ENCODE measurements at regions not wholly inside any gene's neighbourhood (a gene's known extent, or its start where the extent isn't known, plus 50 kb on each side); places are given as distances from the start of the nearest gene placed in this dataset.

GRCh38 chr2:136219963-136220362, 102.0 kb upstream of the CXCR4 start:
- DNase-seq (ENCODE audit: low read depth, low spot score), result no peak
- H3K4me3 ChIP-seq (ENCODE audit: low read depth, low read length), result no peak overlapping the region
- in situ Hi-C loops (cut with HindIII; ENCODE audit: low sequenced_read_pairs), result no loop called here
- no peak for TF ChIP-seq CTCF (IDR thresholded peaks at IDR 0.05; ENCODE audit: low read depth, low read length)

DNA sequence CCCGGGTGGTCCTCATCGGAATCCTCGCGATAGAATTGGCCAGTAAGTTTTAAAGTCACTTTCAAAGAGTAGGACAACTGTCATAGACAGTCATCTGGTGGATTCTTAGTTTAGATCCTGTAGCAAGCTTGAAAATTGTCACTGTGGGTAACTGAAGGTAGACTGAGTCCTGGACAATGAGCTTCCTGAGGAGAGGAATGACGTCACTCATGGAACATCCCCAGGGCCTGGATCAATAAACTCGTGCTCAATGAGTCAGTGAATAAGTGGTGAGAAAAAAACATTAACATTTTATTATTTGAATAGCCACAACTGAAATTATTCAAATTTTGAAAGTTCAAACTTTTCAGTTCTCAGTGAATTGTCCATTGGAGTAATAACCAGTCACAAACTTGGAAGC, 101.4 kb upstream of the CXCR4 start:
- no peak overlapping the region for H3K4me3 ChIP-seq (ENCODE audit: low read depth, low read length)
- DNase-seq (ENCODE audit: low read depth, low spot score), result no peak
- no peak for TF ChIP-seq CTCF (IDR thresholded peaks at IDR 0.05; ENCODE audit: low read depth, low read length)
- in situ Hi-C loops (cut with HindIII; ENCODE audit: low sequenced_read_pairs), result no loop called here

GRCh38 chr2:136217996-136218395, 100.0 kb upstream of the CXCR4 start:
- in situ Hi-C loops (cut with HindIII; ENCODE audit: low sequenced_read_pairs), result no loop called here
- TF ChIP-seq CTCF (IDR thresholded peaks at IDR 0.05; ENCODE audit: low read depth, low read length), result no peak
- no peak overlapping the region for H3K4me3 ChIP-seq (ENCODE audit: low read depth, low read length)
- no peak for DNase-seq (ENCODE audit: low read depth, low spot score)

GRCh38 chr2:136215908-136216472, 98.0 kb upstream of the CXCR4 start:
- DNase-seq (ENCODE audit: low read depth, low spot score), result no peak
- in situ Hi-C loops (cut with HindIII; ENCODE audit: low sequenced_read_pairs), result no loop called here
- no peak for TF ChIP-seq CTCF (IDR thresholded peaks at IDR 0.05; ENCODE audit: low read depth, low read length)
- H3K4me3 ChIP-seq (ENCODE audit: low read depth, low read length), result no peak overlapping the region

- no peak for TF ChIP-seq CTCF (IDR thresholded peaks at IDR 0.05; ENCODE audit: low read depth, low read length)
- no peak for DNase-seq (ENCODE audit: low read depth, low spot score)
- in situ Hi-C loops (cut with HindIII; ENCODE audit: low sequenced_read_pairs), result no loop called here
- no peak overlapping the region for H3K4me3 ChIP-seq (ENCODE audit: low read depth, low read length)
These were observed 97.5 kb upstream of the CXCR4 start for GRCh38 chr2:136215449-136215848.

- in situ Hi-C loops (cut with HindIII; ENCODE audit: low sequenced_read_pairs), result no loop called here
- H3K4me3 ChIP-seq (ENCODE audit: low read depth, low read length), result no peak overlapping the region
- DNase-seq (ENCODE audit: low read depth, low spot score), result no peak
- TF ChIP-seq CTCF (IDR thresholded peaks at IDR 0.05; ENCODE audit: low read depth, low read length), result no peak
These were observed 96.6 kb upstream of the CXCR4 start for GRCh38 chr2:136214307-136215200.

All from astrocyte of the spinal cord (primary cell).